ENCODE measurements at regions not wholly inside any gene's neighbourhood (a gene's known extent, or its start where the extent isn't known, plus 50 kb on each side); places are given as distances from the start of the nearest gene placed in this dataset.

- H3K9me3 ChIP-seq, result no peaks in the 10 kb centered on the region
- H3K27ac ChIP-seq, result no peak overlapping the region
- intact Hi-C loops (cut with DNase I), result no loop called here
- no peaks in the 10 kb centered on the region for H3K4me1 ChIP-seq (ENCODE audit: insufficient read depth)
- H3K27me3 ChIP-seq, result no peaks in the 10 kb centered on the region
- TF ChIP-seq POLR2A (IDR thresholded peaks at IDR 0.05) (no peak), EP300 (IDR thresholded peaks at IDR 0.05) (no peak)
- TF ChIP-seq, protein P1, sequence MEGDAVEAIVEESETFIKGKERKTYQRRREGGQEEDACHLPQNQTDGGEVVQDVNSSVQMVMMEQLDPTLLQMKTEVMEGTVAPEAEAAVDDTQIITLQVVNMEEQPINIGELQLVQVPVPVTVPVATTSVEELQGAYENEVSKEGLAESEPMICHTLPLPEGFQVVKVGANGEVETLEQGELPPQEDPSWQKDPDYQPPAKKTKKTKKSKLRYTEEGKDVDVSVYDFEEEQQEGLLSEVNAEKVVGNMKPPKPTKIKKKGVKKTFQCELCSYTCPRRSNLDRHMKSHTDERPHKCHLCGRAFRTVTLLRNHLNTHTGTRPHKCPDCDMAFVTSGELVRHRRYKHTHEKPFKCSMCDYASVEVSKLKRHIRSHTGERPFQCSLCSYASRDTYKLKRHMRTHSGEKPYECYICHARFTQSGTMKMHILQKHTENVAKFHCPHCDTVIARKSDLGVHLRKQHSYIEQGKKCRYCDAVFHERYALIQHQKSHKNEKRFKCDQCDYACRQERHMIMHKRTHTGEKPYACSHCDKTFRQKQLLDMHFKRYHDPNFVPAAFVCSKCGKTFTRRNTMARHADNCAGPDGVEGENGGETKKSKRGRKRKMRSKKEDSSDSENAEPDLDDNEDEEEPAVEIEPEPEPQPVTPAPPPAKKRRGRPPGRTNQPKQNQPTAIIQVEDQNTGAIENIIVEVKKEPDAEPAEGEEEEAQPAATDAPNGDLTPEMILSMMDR (IDR thresholded peaks at IDR 0.05), result no peak
- no peak for DNase-seq
- no peaks in the 10 kb centered on the region for H3K36me3 ChIP-seq
- WGBS, 3 donors, result 96 to 98% (median 98%) methylated on average over 4 of the region's 4 CpGs
- H3K4me3 ChIP-seq, result no peak overlapping the region
These were observed 205.2 kb upstream of the CHAC2 start for GRCh38 chr2:53562407-53562806.

- intact Hi-C loops (cut with DNase I), result no loop called here
- TF ChIP-seq EP300 (IDR thresholded peaks at IDR 0.05), result no peak
- TF ChIP-seq POLR2A (IDR thresholded peaks at IDR 0.05), result no peak
- TF ChIP-seq, protein P1 (IDR thresholded peaks at IDR 0.05), result no peak
- no peaks in the 10 kb centered on the region for H3K36me3 ChIP-seq
- no peak overlapping the region for H3K4me3 ChIP-seq
- H3K9me3 ChIP-seq, result no peaks in the 10 kb centered on the region
- WGBS, 3 donors, result 79 to 83% (median 81%) methylated on average over 4 of the region's 4 CpGs
- H3K27ac ChIP-seq, result no peak overlapping the region
- no peak for DNase-seq
- H3K27me3 ChIP-seq, result no peaks in the 10 kb centered on the region
- no peaks in the 10 kb centered on the region for H3K4me1 ChIP-seq (ENCODE audit: insufficient read depth)
These were observed 206.4 kb upstream of the CHAC2 start for GRCh38 chr2:53561155-53561554.

DNA sequence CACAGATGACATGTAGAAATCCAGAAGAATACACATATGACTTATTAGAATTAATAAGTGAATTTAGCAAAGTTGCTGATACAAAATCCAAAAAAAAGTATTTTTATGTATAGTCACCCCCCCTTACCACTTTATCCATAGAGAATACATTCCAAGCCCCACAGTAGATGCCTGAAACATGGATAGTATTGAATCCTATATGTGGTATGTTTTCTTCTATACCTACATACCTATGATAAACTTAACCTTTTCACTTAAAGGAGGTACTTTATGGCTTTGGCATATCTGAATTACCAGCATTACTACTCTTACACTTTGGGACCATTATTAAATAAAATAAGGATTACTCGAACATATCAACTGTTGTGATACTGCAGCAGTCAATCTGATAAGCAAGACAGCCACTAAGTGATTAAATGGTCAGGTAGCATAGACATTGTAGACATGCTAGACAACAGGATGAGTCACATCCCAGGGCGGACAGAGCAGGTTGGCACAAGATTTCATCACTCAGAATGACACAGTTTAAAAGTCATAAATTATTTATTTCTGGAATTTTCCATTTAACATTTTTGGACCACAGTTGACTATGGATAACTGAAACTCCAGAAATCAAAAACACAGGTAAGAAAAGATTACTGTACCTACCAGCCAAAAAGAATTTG lies 208.2 kb upstream of the CHAC2 start:
- Histone ChIP-seq H3K27me3 (no peaks in the 10 kb centered on the region), H3K4me1 (ENCODE audit: insufficient read depth) (no peaks in the 10 kb centered on the region), H3K36me3 (no peaks in the 10 kb centered on the region), H3K27ac (no peak overlapping the region), H3K9me3 (no peaks in the 10 kb centered on the region), H3K4me3 (no peak overlapping the region)
- DNase-seq, result no peak
- 71 to 83% (median 82%) methylated on average over 2 of the region's 2 CpGs for WGBS, 3 donors
- intact Hi-C loops (cut with DNase I), result no loop called here
- TF ChIP-seq EP300 (IDR thresholded peaks at IDR 0.05) (no peak), POLR2A (IDR thresholded peaks at IDR 0.05) (no peak)
- TF ChIP-seq, protein P1 (IDR thresholded peaks at IDR 0.05), result no peak

- Histone ChIP-seq H3K4me1 (ENCODE audit: insufficient read depth) (no peaks in the 10 kb centered on the region), H3K4me3 (no peak overlapping the region), H3K9me3 (peaks cover 0 to 3% of the 10 kb centered on the region in 2 donors), H3K27ac (no peak overlapping the region), H3K27me3 (no peaks in the 10 kb centered on the region), H3K36me3 (no peaks in the 10 kb centered on the region)
- DNase-seq, result no peak
- intact Hi-C loops (cut with DNase I), result no loop called here
- 58 to 76% (median 59%) methylated on average over 2 of the region's 2 CpGs for WGBS, 3 donors
- TF ChIP-seq POLR2A (IDR thresholded peaks at IDR 0.05) (no peak), EP300 (IDR thresholded peaks at IDR 0.05) (no peak)
- TF ChIP-seq, protein P1 (IDR thresholded peaks at IDR 0.05), result no peak
These were observed 208.7 kb upstream of the CHAC2 start for GRCh38 chr2:53558867-53559266.
